SK-N-SH (cell line): ENCODE measurements at regions not wholly inside any gene's neighbourhood (a gene's known extent, or its start where the extent isn't known, plus 50 kb on each side); places are given as distances from the start of the nearest gene placed in this dataset.

Source experiments
- CTCF ChIA-PET: fragments of 300-600, 350-600 bp; formaldehyde crosslinking; extraction: SDS; loops from one replicate; lab custom pipeline; 2021; lab: Yijun Ruan, JAX
- POLR2A ChIA-PET: fragments of 350-600 bp; sonication (Branson Sonifier 250); formaldehyde crosslinking; extraction: SDS; loops from one replicate; lab custom pipeline; 2020; ENCODE audit warnings: antibody characterized with exemption, inconsistent platforms; lab: Yijun Ruan, JAX
- DNase-seq: peaks from one replicate; pipeline ENCODE4 v3.0.0; 2012
- H2AFZ ChIP-seq: fragments of 200-600 bp; sonication (generic); 2 replicates; pipeline ENCODE4 v1.8.1; 2016; ENCODE audit warnings: antibody characterized with exemption, mild to moderate bottlenecking, low read depth
- H3F3A ChIP-seq: fragments of 200-600 bp; sonication (generic); replicated peaks from 2 replicates; pipeline ENCODE3; 2016; ENCODE audit warnings: antibody characterized with exemption, mild to moderate bottlenecking; ENCODE audit not compliant: insufficient read depth
- H3K27ac ChIP-seq, 2 experiments: fragments of 200-500 bp in 1 of 2; fragments of 200-600 bp in 1 of 2; sonication (Bioruptor generic) in 1 of 2; sonication (generic), shearing (Covaris generic) in 1 of 2; 2 replicates each; pipeline versions ENCODE4 v1.5.1 to v1.6.1; 2014 to 2016; ENCODE audit warnings: low read depth in 2 of 2, inconsistent platforms in 1 of 2, low read length in 1 of 2, mild to moderate bottlenecking in 1 of 2, mixed read lengths in 1 of 2
- H3K27me3 ChIP-seq: fragments of 200-600 bp; sonication (generic), shearing (Covaris generic); 2 replicates; pipeline ENCODE4 v1.6.1; 2016; ENCODE audit warnings: mixed run types; ENCODE audit not compliant: insufficient read depth
- H3K36me3 ChIP-seq, 2 experiments: fragments of 200-500 bp in 1 of 2; fragments of 200-600 bp in 1 of 2; sonication (Bioruptor generic) in 1 of 2; sonication (generic) in 1 of 2; replicated peaks in 1 of 2; 2 replicates each; pipeline versions ENCODE3 to v1.5.1; 2014 to 2016; ENCODE audit warnings: low read length in 1 of 2, mild to moderate bottlenecking in 1 of 2; ENCODE audit not compliant: insufficient read depth in 2 of 2, control insufficient read depth in 1 of 2
- H3K4me1 ChIP-seq, 2 experiments: fragments of 200-500 bp in 1 of 2; fragments of 200-600 bp in 1 of 2; sonication (Bioruptor generic) in 1 of 2; sonication (generic), shearing (Covaris generic) in 1 of 2; 2 replicates each; pipeline versions ENCODE4 v1.5.1 to v1.6.1; 2014 to 2016; ENCODE audit warnings: low read depth in 1 of 2, low read length in 1 of 2, mixed run types in 1 of 2; ENCODE audit not compliant: insufficient read depth in 2 of 2, control insufficient read depth in 1 of 2
- H3K4me2 ChIP-seq: fragments of 200-600 bp; sonication (generic), shearing (Covaris generic); 2 replicates; pipeline ENCODE4 v1.6.1; 2017; ENCODE audit warnings: mixed run types
- H3K4me3 ChIP-seq, 2 experiments: fragments of 200-500 bp in 1 of 2; fragments of 200-600 bp in 1 of 2; sonication (Bioruptor generic) in 1 of 2; sonication (generic), shearing (Covaris generic) in 1 of 2; 2 replicates each; pipeline versions ENCODE4 v1.5.1 to v1.8.1; 2014 to 2016; ENCODE audit warnings: low read depth in 2 of 2, inconsistent platforms in 1 of 2, low read length in 1 of 2, mild to moderate bottlenecking in 1 of 2, mixed read lengths in 1 of 2, moderate library complexity in 1 of 2
- H3K79me2 ChIP-seq: fragments of 200-600 bp; sonication (generic); 2 replicates; pipeline ENCODE4 v1.8.1; 2017; ENCODE audit warnings: mild to moderate bottlenecking; ENCODE audit not compliant: insufficient read depth
- H3K9ac ChIP-seq: fragments of 200-600 bp; sonication (generic); 2 replicates; pipeline ENCODE4 v1.6.1; 2017; ENCODE audit warnings: mixed run types
- H3K9me2 ChIP-seq: fragments of 200-600 bp; sonication (generic); 2 replicates; pipeline ENCODE4 v1.6.1; 2017; ENCODE audit warnings: mixed run types
- H3K9me3 ChIP-seq: fragments of 200-600 bp; sonication (generic); 2 replicates; pipeline ENCODE4 v1.6.1; 2017; ENCODE audit warnings: mixed run types, mild to moderate bottlenecking, moderate library complexity
- H4K20me1 ChIP-seq: fragments of 200-600 bp; sonication (generic); 2 replicates; pipeline ENCODE4 v1.6.1; 2017; ENCODE audit warnings: mild to moderate bottlenecking, mixed run types; ENCODE audit not compliant: insufficient read depth
- CHD2 ChIP-seq: fragments of 150-350 bp; IDR thresholded peaks from 2 replicates; pipeline ENCODE4 v1.6.1; 2018; ENCODE audit warnings: low read length; ENCODE audit not compliant: partially characterized antibody
- ELF1 ChIP-seq: IDR thresholded peaks from 2 replicates; pipeline ENCODE4 v1.4.0; 2012
- EP300 ChIP-seq, 2 experiments: IDR thresholded peaks; 2 replicates each; pipeline versions ENCODE4 v1.4.0 to v1.6.1; 2012; ENCODE audit warnings: borderline replicate concordance in 1 of 2, low read depth in 1 of 2, low read length in 1 of 2
- GABPA ChIP-seq: IDR thresholded peaks from 2 replicates; pipeline ENCODE4 v1.4.0; 2012; ENCODE audit warnings: low read depth, mild to moderate bottlenecking
- GATA2 ChIP-seq: sonication (generic); formaldehyde crosslinking; IDR thresholded peaks from 2 replicates; pipeline ENCODE4 v1.5.0; 2020; ENCODE audit warnings: mild to moderate bottlenecking, missing genetic modification reagents
- MEF2A ChIP-seq: IDR thresholded peaks from 2 replicates; pipeline ENCODE4 v1.4.0; 2012; ENCODE audit warnings: low read depth, borderline replicate concordance
- NRF1 ChIP-seq: IDR thresholded peaks from 2 replicates; pipeline ENCODE4 v1.6.1; 2012; ENCODE audit warnings: low read depth, mild to moderate bottlenecking, low read length
- RAD21 ChIP-seq: IDR thresholded peaks from 2 replicates; pipeline ENCODE4 v1.6.1; 2012; ENCODE audit warnings: mild to moderate bottlenecking, low read length
- RCOR1 ChIP-seq: fragments of 150-350 bp; IDR thresholded peaks from 2 replicates; pipeline ENCODE4 v1.6.1; 2017; ENCODE audit warnings: antibody characterized with exemption, low read length
- RXRA ChIP-seq: IDR thresholded peaks from 2 replicates; pipeline ENCODE4 v1.4.0; 2012; ENCODE audit warnings: low read depth, mild to moderate bottlenecking, borderline replicate concordance
- SIN3A ChIP-seq: IDR thresholded peaks from 2 replicates; pipeline ENCODE4 v1.6.1; 2012; ENCODE audit warnings: low read depth, mild to moderate bottlenecking, low read length, moderate library complexity, borderline replicate concordance
- SMC3 ChIP-seq: IDR thresholded peaks from 2 replicates; pipeline ENCODE4 v1.6.1; 2012; ENCODE audit warnings: low read depth, low read length, improper control_type of control experiment
- YY1 ChIP-seq: IDR thresholded peaks from 2 replicates; pipeline ENCODE4 v1.4.0; 2012; ENCODE audit warnings: low read depth, mild to moderate bottlenecking
- WGBS: methylation state at CpG from one replicate; pipeline ENCODE4 v1.1.6; 2017; ENCODE audit warnings: low lambda C conversion rate; 5-methylcytosine and 5-hydroxymethylcytosine counted together
- TF ChIP-seq, protein P1 (sequence below): fragments of 150-350 bp; IDR thresholded peaks from 2 replicates; pipeline ENCODE4 v1.6.1; 2017; ENCODE audit warnings: antibody characterized with exemption, low read length, low read depth, borderline replicate concordance
- TF ChIP-seq, protein P2 (sequence below): IDR thresholded peaks from 2 replicates; pipeline ENCODE4 v1.4.0; 2012; ENCODE audit warnings: low read depth, borderline replicate concordance
- TF ChIP-seq, protein P3 (sequence below): fragments of 150-350 bp; IDR thresholded peaks from 2 replicates; pipeline ENCODE4 v1.6.1; 2016; ENCODE audit warnings: mild to moderate bottlenecking, low read depth, low read length
- TF ChIP-seq, protein P4 (sequence below): IDR thresholded peaks from 2 replicates; pipeline ENCODE4; 2012
- TF ChIP-seq, protein P5 (sequence below): IDR thresholded peaks from 2 replicates; pipeline ENCODE4 v1.6.1; 2012; ENCODE audit warnings: mild to moderate bottlenecking, low read depth, low read length, moderate library complexity
- TF ChIP-seq, protein P6 (sequence below): fragments of 200-600 bp; sonication (generic); IDR thresholded peaks from 2 replicates; pipeline ENCODE4 v1.6.1; 2017; ENCODE audit warnings: antibody characterized with exemption, mild to moderate bottlenecking, moderate library complexity

DNA sequence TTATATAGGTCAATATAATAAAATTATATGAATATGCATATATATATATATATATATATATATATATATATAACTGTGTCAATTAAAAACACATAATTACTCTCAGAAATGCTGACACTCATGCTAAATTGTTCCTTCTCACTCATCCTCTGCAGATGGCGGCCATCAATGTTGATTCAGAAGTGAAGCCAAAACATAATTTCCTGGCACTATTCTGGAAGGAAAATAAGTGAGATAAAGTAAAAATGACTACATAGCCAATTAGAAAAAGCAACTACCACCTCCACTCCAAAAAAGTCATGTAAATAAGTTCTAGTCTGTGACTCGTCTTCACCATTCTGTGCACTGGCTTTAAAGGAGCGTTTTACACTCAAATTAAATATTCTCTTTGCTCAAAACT lies 423.3 kb downstream of the EFNB2 start (continued):
- TF ChIP-seq, protein P1, sequence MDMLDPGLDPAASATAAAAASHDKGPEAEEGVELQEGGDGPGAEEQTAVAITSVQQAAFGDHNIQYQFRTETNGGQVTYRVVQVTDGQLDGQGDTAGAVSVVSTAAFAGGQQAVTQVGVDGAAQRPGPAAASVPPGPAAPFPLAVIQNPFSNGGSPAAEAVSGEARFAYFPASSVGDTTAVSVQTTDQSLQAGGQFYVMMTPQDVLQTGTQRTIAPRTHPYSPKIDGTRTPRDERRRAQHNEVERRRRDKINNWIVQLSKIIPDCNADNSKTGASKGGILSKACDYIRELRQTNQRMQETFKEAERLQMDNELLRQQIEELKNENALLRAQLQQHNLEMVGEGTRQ, result no peak
- no peak for TF ChIP-seq CHD2
- no peak for TF ChIP-seq MEF2A
- no peak for TF ChIP-seq RCOR1

DNA sequence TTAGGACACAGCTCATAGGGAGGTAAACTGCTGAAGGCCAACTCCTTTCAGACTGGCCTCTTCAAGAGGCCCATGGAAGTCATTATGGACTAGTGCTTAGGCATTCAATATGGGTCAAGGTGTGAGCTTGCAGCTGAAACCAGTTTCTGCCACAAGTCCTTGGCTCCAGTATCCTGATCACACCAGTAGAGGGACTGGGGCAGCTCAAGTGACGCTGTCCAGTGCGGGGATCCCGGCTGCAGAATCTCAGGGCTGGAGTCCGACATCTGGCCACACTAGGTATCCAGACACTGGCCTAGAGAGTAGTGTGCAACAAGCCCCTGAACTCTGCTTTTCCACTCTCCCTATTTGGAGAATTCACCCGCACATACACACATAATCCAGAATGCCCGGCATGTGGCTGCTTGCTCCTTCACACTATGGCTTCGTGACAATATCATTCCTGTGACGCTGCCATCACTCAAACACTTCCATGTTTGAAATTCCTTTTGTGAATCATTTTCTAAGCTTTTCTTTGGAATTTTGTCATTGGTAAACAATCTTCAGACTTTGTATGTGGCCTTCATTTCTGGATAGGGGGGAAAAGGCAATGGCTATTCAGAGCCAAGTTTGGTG lies 425.1 kb downstream of the EFNB2 start:
- no peaks in the 10 kb centered on the region for H3K27me3 ChIP-seq
- peaks cover 3% of the 10 kb centered on the region; the same call in 1 of the 2 replicates for H3K9me2 ChIP-seq
- H3K4me1 ChIP-seq, result peaks cover 0 to 9% of the 10 kb centered on the region in 2 experiments; a peak in 3 of 4 replicates
- ChIA-PET POLR2A (no interaction called here), CTCF (no interaction called here)
- H3K4me2 ChIP-seq, result no peak overlapping the region
- H3K27ac ChIP-seq, result peak overlapping the region in 1 of 2 experiments; percentile 26; a peak in 1 of 4 replicates
- H2AFZ ChIP-seq, result no peak overlapping the region
- WGBS, result 79% methylated on average over 4 of the region's 8 CpGs
- no peaks in the 10 kb centered on the region for H3K9me3 ChIP-seq
- H3K4me3 ChIP-seq, result no peak overlapping the region
- H3F3A ChIP-seq, result peaks cover 17% of the 10 kb centered on the region
- no peaks in the 10 kb centered on the region for H3K36me3 ChIP-seq
- no peak for DNase-seq
- no peaks in the 10 kb centered on the region for H3K79me2 ChIP-seq
- H3K9ac ChIP-seq, result no peak overlapping the region
- H4K20me1 ChIP-seq, result no peaks in the 10 kb centered on the region
- TF ChIP-seq RAD21 (no peak), YY1 (no peak), EP300 (IDR thresholded peaks at IDR 0.05; ENCODE audit: borderline replicate concordance in 1 of 2, low read depth in 1 of 2, low read length in 1 of 2) (no peak), SIN3A (no peak), NRF1 (no peak), ELF1 (no peak), SMC3 (no peak), GATA2 (no peak), RXRA (no peak), GABPA (no peak)
- TF ChIP-seq, protein P2, sequence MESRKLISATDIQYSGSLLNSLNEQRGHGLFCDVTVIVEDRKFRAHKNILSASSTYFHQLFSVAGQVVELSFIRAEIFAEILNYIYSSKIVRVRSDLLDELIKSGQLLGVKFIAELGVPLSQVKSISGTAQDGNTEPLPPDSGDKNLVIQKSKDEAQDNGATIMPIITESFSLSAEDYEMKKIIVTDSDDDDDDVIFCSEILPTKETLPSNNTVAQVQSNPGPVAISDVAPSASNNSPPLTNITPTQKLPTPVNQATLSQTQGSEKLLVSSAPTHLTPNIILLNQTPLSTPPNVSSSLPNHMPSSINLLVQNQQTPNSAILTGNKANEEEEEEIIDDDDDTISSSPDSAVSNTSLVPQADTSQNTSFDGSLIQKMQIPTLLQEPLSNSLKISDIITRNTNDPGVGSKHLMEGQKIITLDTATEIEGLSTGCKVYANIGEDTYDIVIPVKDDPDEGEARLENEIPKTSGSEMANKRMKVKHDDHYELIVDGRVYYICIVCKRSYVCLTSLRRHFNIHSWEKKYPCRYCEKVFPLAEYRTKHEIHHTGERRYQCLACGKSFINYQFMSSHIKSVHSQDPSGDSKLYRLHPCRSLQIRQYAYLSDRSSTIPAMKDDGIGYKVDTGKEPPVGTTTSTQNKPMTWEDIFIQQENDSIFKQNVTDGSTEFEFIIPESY, result no peak
- TF ChIP-seq, protein P3, sequence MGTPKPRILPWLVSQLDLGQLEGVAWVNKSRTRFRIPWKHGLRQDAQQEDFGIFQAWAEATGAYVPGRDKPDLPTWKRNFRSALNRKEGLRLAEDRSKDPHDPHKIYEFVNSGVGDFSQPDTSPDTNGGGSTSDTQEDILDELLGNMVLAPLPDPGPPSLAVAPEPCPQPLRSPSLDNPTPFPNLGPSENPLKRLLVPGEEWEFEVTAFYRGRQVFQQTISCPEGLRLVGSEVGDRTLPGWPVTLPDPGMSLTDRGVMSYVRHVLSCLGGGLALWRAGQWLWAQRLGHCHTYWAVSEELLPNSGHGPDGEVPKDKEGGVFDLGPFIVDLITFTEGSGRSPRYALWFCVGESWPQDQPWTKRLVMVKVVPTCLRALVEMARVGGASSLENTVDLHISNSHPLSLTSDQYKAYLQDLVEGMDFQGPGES, result no peak
- TF ChIP-seq, protein P1, result no peak
- TF ChIP-seq, protein P4, sequence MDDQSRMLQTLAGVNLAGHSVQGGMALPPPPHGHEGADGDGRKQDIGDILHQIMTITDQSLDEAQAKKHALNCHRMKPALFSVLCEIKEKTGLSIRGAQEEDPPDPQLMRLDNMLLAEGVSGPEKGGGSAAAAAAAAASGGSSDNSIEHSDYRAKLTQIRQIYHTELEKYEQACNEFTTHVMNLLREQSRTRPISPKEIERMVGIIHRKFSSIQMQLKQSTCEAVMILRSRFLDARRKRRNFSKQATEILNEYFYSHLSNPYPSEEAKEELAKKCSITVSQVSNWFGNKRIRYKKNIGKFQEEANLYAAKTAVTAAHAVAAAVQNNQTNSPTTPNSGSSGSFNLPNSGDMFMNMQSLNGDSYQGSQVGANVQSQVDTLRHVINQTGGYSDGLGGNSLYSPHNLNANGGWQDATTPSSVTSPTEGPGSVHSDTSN, result no peak
- TF ChIP-seq, protein P5, sequence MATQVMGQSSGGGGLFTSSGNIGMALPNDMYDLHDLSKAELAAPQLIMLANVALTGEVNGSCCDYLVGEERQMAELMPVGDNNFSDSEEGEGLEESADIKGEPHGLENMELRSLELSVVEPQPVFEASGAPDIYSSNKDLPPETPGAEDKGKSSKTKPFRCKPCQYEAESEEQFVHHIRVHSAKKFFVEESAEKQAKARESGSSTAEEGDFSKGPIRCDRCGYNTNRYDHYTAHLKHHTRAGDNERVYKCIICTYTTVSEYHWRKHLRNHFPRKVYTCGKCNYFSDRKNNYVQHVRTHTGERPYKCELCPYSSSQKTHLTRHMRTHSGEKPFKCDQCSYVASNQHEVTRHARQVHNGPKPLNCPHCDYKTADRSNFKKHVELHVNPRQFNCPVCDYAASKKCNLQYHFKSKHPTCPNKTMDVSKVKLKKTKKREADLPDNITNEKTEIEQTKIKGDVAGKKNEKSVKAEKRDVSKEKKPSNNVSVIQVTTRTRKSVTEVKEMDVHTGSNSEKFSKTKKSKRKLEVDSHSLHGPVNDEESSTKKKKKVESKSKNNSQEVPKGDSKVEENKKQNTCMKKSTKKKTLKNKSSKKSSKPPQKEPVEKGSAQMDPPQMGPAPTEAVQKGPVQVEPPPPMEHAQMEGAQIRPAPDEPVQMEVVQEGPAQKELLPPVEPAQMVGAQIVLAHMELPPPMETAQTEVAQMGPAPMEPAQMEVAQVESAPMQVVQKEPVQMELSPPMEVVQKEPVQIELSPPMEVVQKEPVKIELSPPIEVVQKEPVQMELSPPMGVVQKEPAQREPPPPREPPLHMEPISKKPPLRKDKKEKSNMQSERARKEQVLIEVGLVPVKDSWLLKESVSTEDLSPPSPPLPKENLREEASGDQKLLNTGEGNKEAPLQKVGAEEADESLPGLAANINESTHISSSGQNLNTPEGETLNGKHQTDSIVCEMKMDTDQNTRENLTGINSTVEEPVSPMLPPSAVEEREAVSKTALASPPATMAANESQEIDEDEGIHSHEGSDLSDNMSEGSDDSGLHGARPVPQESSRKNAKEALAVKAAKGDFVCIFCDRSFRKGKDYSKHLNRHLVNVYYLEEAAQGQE, result no peak
- TF ChIP-seq, protein P6, sequence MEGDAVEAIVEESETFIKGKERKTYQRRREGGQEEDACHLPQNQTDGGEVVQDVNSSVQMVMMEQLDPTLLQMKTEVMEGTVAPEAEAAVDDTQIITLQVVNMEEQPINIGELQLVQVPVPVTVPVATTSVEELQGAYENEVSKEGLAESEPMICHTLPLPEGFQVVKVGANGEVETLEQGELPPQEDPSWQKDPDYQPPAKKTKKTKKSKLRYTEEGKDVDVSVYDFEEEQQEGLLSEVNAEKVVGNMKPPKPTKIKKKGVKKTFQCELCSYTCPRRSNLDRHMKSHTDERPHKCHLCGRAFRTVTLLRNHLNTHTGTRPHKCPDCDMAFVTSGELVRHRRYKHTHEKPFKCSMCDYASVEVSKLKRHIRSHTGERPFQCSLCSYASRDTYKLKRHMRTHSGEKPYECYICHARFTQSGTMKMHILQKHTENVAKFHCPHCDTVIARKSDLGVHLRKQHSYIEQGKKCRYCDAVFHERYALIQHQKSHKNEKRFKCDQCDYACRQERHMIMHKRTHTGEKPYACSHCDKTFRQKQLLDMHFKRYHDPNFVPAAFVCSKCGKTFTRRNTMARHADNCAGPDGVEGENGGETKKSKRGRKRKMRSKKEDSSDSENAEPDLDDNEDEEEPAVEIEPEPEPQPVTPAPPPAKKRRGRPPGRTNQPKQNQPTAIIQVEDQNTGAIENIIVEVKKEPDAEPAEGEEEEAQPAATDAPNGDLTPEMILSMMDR, result no peak
